MCF 10A (cell line): ENCODE measurements at regions not wholly inside any gene's neighbourhood (a gene's known extent, or its start where the extent isn't known, plus 50 kb on each side); places are given as distances from the start of the nearest gene placed in this dataset.

ENCODE experiments used
- BruUV-seq: library from RNA; stranded (reverse); fragments of 400-500 nt; replicated peaks from 2 replicates; lab custom pipeline; 2021; lab: Mats Ljungman, UMichigan
- CTCF ChIA-PET: fragments of 300-600 bp; sonication (Branson Sonifier 250); formaldehyde crosslinking; extraction: SDS; loops from one replicate; lab custom pipeline; 2021; ENCODE audit warnings: antibody characterized with exemption, inconsistent platforms; lab: Yijun Ruan, JAX
- POLR2A ChIA-PET: fragments of 300-600, 350-650 bp; sonication (Branson Sonifier 250); formaldehyde crosslinking; extraction: SDS; loops from one replicate; lab custom pipeline; 2020; ENCODE audit warnings: antibody characterized with exemption, inconsistent platforms; lab: Yijun Ruan, JAX
- DNase-seq: peaks from one replicate; pipeline ENCODE4 v3.0.0-alpha.2; 2018; ENCODE audit not compliant: unreplicated experiment
- H3K27ac Mint-ChIP-seq: one replicate; pipeline ENCODE4 v1.8.0; 2022; ENCODE audit warnings: mild to moderate bottlenecking, low read depth, mixed read lengths; ENCODE audit not compliant: unreplicated experiment
- H3K27me3 Mint-ChIP-seq: one replicate; pipeline ENCODE4 v1.8.0; 2022; ENCODE audit warnings: mixed read lengths; ENCODE audit not compliant: insufficient read depth, unreplicated experiment
- H3K36me3 Mint-ChIP-seq: one replicate; pipeline ENCODE4 v1.8.0; 2022; ENCODE audit warnings: mild to moderate bottlenecking, moderate library complexity, mixed read lengths; ENCODE audit not compliant: insufficient read depth, unreplicated experiment
- H3K4me1 Mint-ChIP-seq: one replicate; pipeline ENCODE4 v1.8.0; 2022; ENCODE audit warnings: mixed read lengths; ENCODE audit not compliant: insufficient read depth, unreplicated experiment
- H3K4me3 Mint-ChIP-seq: one replicate; pipeline ENCODE4 v1.8.0; 2022; ENCODE audit warnings: mild to moderate bottlenecking, moderate library complexity, mixed read lengths; ENCODE audit not compliant: unreplicated experiment
- H3K9me3 Mint-ChIP-seq: one replicate; pipeline ENCODE4 v1.8.0; 2022; ENCODE audit warnings: mixed read lengths; ENCODE audit not compliant: unreplicated experiment
- CTCF ChIP-seq: fragments of 200-600 bp; IDR thresholded peaks from one replicate; pipeline ENCODE4 v1.8.0; 2022; ENCODE audit warnings: antibody characterized with exemption, mild to moderate bottlenecking; ENCODE audit not compliant: unreplicated experiment
- intact Hi-C: fragments of 100-400 bp; cut with micrococcal nuclease; formaldehyde crosslinking; loops from 2 replicates; pipeline ENCODE4 v1.14.1; 2022

- CTCF ChIA-PET: interaction anchor here (0.7 to 2.0 kb wide), 2 partner anchors 23 to 79 kb away, joined by 3 to 8 read pairs; no protein-coding TSS in a partner anchor
- H3K27me3 Mint-ChIP-seq: peaks cover 76% of the 10 kb centered on the region
- no peaks in the 10 kb centered on the region for H3K36me3 Mint-ChIP-seq
- BruUV-seq: no TSS peak
- H3K9me3 Mint-ChIP-seq: no peaks in the 10 kb centered on the region
- no peak overlapping the region for H3K4me3 Mint-ChIP-seq
- H3K27ac Mint-ChIP-seq: no peak overlapping the region
- peak; percentile 6 for DNase-seq
- intact Hi-C loops: no loop called here
- TF ChIP-seq CTCF: no peak
- POLR2A ChIA-PET: no interaction called here
- no peaks in the 10 kb centered on the region for H3K4me1 Mint-ChIP-seq
Measured at GRCh38 chr20:59376109-59376841, 75.9 kb downstream of the EDN3 start.

- DNase-seq: no peak
- TF ChIP-seq CTCF: no peak
- no peaks in the 10 kb centered on the region for H3K36me3 Mint-ChIP-seq
- intact Hi-C loops: no loop called here
- H3K4me3 Mint-ChIP-seq: no peak overlapping the region
- H3K4me1 Mint-ChIP-seq: no peaks in the 10 kb centered on the region
- H3K27ac Mint-ChIP-seq: no peak overlapping the region
- no peaks in the 10 kb centered on the region for H3K9me3 Mint-ChIP-seq
- POLR2A ChIA-PET: interaction anchor here (1.2 kb wide), 1 partner anchor 12 kb away, joined by 4 read pairs; no protein-coding TSS in a partner anchor
- H3K27me3 Mint-ChIP-seq: peaks cover 76% of the 10 kb centered on the region
- CTCF ChIA-PET: interaction anchor here (0.5 to 2.0 kb wide), 2 partner anchors 78 to 243 kb away, joined by 3 to 8 read pairs; no protein-coding TSS in a partner anchor
- no TSS peak for BruUV-seq
Measured at GRCh38 chr20:59376998-59377397, 76.6 kb downstream of the EDN3 start.

- TF ChIP-seq CTCF: no peak
- CTCF ChIA-PET: interaction anchor here (0.6 to 2.0 kb wide), 2 partner anchors 78 to 1032 kb away, joined by 4 to 8 read pairs; no protein-coding TSS in a partner anchor
- no TSS peak for BruUV-seq
- POLR2A ChIA-PET: interaction anchor here (1.2 kb wide), 1 partner anchor 11 kb away, joined by 4 read pairs; no protein-coding TSS in a partner anchor
- no peaks in the 10 kb centered on the region for H3K9me3 Mint-ChIP-seq
- H3K27me3 Mint-ChIP-seq: peaks cover 72% of the 10 kb centered on the region
- no peaks in the 10 kb centered on the region for H3K4me1 Mint-ChIP-seq
- H3K27ac Mint-ChIP-seq: no peak overlapping the region
- no peak for DNase-seq
- intact Hi-C loops: no loop called here
- H3K4me3 Mint-ChIP-seq: no peak overlapping the region
- no peaks in the 10 kb centered on the region for H3K36me3 Mint-ChIP-seq
Measured at GRCh38 chr20:59377842-59378241, 77.4 kb downstream of the EDN3 start.

- ChIA-PET POLR2A (no interaction called here), CTCF (no interaction called here)
- DNase-seq: no peak
- Mint-ChIP-seq H3K4me1 (no peaks in the 10 kb centered on the region), H3K9me3 (no peaks in the 10 kb centered on the region), H3K4me3 (no peak overlapping the region), H3K27me3 (peaks cover 66% of the 10 kb centered on the region), H3K27ac (no peak overlapping the region), H3K36me3 (no peaks in the 10 kb centered on the region)
- intact Hi-C loops: no loop called here
- no TSS peak for BruUV-seq
- TF ChIP-seq CTCF: no peak
Measured at GRCh38 chr20:59378396-59378795, 78.0 kb downstream of the EDN3 start.
